K562 (cell line): ENCODE measurements at regions not wholly inside any gene's neighbourhood (a gene's known extent, or its start where the extent isn't known, plus 50 kb on each side); places are given as distances from the start of the nearest gene placed in this dataset.

Source experiments
- ARID2 ChIP-seq: fragments of 450-650 bp; IDR thresholded peaks from 2 replicates; pipeline ENCODE4 v1.6.1; 2017; ENCODE audit warnings: antibody characterized with exemption, mild to moderate bottlenecking
- BCL6 ChIP-seq: fragments of 250-450 bp; sonication (Bioruptor Pico); IDR thresholded peaks from 2 replicates; pipeline ENCODE4 v1.4.0; 2020
- KLF1 ChIP-seq: fragments of 450-650 bp; IDR thresholded peaks from 2 replicates; pipeline ENCODE4 v1.6.1; 2016; ENCODE audit warnings: missing genetic modification characterization, missing compliant biosample characterization
- ZNF263 ChIP-seq: sonication (generic); formaldehyde crosslinking; IDR thresholded peaks from 2 replicates; pipeline ENCODE4 v1.8.0; 2022; ENCODE audit warnings: mild to moderate bottlenecking, missing genetic modification reagents, borderline replicate concordance
- TF ChIP-seq, protein P1 (sequence below): fragments of 200-800 bp; sonication (Bioruptor generic); IDR thresholded peaks from 2 replicates; pipeline ENCODE4 v1.6.1; 2017; ENCODE audit warnings: missing genetic modification characterization, missing compliant biosample characterization
- TF ChIP-seq, protein P2 (sequence below), 3 experiments: IDR thresholded peaks in 2 of 3; conservative IDR thresholded peaks in 1 of 3; 2 replicates each; pipeline ENCODE4 v1.5.1; 2011 to 2012; ENCODE audit warnings: low read length in 3 of 3, mild to moderate bottlenecking in 3 of 3, control low read depth in 2 of 3, improper control_type of control experiment in 1 of 3, inconsistent platforms in 1 of 3, low read depth in 1 of 3, mixed read lengths in 1 of 3, moderate library complexity in 1 of 3; ENCODE audit not compliant: insufficient read depth in 2 of 3

- TF ChIP-seq, protein P1, sequence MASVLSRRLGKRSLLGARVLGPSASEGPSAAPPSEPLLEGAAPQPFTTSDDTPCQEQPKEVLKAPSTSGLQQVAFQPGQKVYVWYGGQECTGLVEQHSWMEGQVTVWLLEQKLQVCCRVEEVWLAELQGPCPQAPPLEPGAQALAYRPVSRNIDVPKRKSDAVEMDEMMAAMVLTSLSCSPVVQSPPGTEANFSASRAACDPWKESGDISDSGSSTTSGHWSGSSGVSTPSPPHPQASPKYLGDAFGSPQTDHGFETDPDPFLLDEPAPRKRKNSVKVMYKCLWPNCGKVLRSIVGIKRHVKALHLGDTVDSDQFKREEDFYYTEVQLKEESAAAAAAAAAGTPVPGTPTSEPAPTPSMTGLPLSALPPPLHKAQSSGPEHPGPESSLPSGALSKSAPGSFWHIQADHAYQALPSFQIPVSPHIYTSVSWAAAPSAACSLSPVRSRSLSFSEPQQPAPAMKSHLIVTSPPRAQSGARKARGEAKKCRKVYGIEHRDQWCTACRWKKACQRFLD = no peak
- TF ChIP-seq ZNF263 (CRISPR knock-in tag) (no peak), KLF1 (tag) (no peak), ARID2 (no peak), BCL6 (no peak)
- TF ChIP-seq, protein P2, sequence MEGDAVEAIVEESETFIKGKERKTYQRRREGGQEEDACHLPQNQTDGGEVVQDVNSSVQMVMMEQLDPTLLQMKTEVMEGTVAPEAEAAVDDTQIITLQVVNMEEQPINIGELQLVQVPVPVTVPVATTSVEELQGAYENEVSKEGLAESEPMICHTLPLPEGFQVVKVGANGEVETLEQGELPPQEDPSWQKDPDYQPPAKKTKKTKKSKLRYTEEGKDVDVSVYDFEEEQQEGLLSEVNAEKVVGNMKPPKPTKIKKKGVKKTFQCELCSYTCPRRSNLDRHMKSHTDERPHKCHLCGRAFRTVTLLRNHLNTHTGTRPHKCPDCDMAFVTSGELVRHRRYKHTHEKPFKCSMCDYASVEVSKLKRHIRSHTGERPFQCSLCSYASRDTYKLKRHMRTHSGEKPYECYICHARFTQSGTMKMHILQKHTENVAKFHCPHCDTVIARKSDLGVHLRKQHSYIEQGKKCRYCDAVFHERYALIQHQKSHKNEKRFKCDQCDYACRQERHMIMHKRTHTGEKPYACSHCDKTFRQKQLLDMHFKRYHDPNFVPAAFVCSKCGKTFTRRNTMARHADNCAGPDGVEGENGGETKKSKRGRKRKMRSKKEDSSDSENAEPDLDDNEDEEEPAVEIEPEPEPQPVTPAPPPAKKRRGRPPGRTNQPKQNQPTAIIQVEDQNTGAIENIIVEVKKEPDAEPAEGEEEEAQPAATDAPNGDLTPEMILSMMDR (IDR thresholded peaks at IDR 0.05 in 2 of 3, conservative IDR thresholded peaks at IDR 0.05 in 1 of 3; ENCODE audit: insufficient read depth in 2 of 3, low read depth in 1 of 3, low read length in 3 of 3) = no peak
Measured at GRCh38 chr22:25390297-25391240, 171.1 kb downstream of the CRYBB2 start.
